ENCODE measurements at regions not wholly inside any gene's neighbourhood (a gene's known extent, or its start where the extent isn't known, plus 50 kb on each side); places are given as distances from the start of the nearest gene placed in this dataset.

DNA sequence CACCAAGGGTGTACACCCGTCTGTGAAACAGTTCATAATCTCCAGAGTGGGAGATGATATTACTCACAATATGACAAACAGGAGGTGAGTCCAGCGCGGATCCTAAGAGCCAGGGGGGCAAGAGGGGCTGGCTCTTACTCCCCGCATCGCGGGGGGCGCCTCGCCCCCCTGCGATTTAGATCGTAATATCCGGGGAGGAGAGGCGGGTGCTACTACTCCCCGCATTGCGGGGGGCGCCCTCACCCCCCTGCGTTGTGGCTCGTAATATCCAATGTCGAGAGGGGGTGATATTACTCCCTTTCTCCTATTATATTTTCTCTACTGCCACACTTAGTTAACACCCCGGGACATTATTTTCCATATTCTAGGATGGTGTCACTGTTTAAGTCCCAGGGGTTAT, 131.9 kb downstream of the ADRA2C start:
- TF ChIP-seq, protein P1, sequence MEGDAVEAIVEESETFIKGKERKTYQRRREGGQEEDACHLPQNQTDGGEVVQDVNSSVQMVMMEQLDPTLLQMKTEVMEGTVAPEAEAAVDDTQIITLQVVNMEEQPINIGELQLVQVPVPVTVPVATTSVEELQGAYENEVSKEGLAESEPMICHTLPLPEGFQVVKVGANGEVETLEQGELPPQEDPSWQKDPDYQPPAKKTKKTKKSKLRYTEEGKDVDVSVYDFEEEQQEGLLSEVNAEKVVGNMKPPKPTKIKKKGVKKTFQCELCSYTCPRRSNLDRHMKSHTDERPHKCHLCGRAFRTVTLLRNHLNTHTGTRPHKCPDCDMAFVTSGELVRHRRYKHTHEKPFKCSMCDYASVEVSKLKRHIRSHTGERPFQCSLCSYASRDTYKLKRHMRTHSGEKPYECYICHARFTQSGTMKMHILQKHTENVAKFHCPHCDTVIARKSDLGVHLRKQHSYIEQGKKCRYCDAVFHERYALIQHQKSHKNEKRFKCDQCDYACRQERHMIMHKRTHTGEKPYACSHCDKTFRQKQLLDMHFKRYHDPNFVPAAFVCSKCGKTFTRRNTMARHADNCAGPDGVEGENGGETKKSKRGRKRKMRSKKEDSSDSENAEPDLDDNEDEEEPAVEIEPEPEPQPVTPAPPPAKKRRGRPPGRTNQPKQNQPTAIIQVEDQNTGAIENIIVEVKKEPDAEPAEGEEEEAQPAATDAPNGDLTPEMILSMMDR (conservative IDR thresholded peaks at IDR 0.05): no peak
- no peak for TF ChIP-seq EZH2 (IDR thresholded peaks at IDR 0.05; ENCODE audit: low read depth)

All from PC-9 (cell line).